HepG2 (cell line): ENCODE measurements at regions not wholly inside any gene's neighbourhood (a gene's known extent, or its start where the extent isn't known, plus 50 kb on each side); places are given as distances from the start of the nearest gene placed in this dataset.

Source experiments
- DZIP1 ChIP-seq: sonication (generic); formaldehyde crosslinking; IDR thresholded peaks from 2 replicates; pipeline ENCODE4 v1.5.0; 2020; ENCODE audit warnings: mild to moderate bottlenecking, missing genetic modification reagents
- FIP1L1 ChIP-seq: fragments of 200-400 bp; formaldehyde crosslinking; IDR thresholded peaks from 2 replicates; pipeline ENCODE4 v1.6.1; 2018; ENCODE audit warnings: low read depth, mild to moderate bottlenecking, low read length, moderate library complexity, borderline replicate concordance; ENCODE audit not compliant: insufficient read depth
- FOXK2 ChIP-seq: fragments of 450-650 bp; IDR thresholded peaks from 2 replicates; pipeline ENCODE4 v1.6.1; 2016
- MXD1 ChIP-seq: sonication (generic); formaldehyde crosslinking; IDR thresholded peaks from 2 replicates; pipeline ENCODE4 v1.4.0; 2020; ENCODE audit warnings: mild to moderate bottlenecking, missing genetic modification reagents
- RORA ChIP-seq: sonication (generic); formaldehyde crosslinking; IDR thresholded peaks from 2 replicates; pipeline ENCODE4 v1.5.0; 2020; ENCODE audit warnings: mild to moderate bottlenecking, missing genetic modification reagents, moderate library complexity
- SNAI1 ChIP-seq: sonication (generic); formaldehyde crosslinking; IDR thresholded peaks from 2 replicates; pipeline ENCODE4 v1.5.0; 2020; ENCODE audit warnings: mild to moderate bottlenecking, missing genetic modification reagents, borderline replicate concordance
- TFE3 ChIP-seq: IDR thresholded peaks from 2 replicates; pipeline ENCODE4 v1.6.1; 2016
- ZGPAT ChIP-seq: IDR thresholded peaks from 2 replicates; pipeline ENCODE4 v1.6.1; 2016; ENCODE audit warnings: mild to moderate bottlenecking
- ZNF407 ChIP-seq: sonication (generic); formaldehyde crosslinking; IDR thresholded peaks from one replicate; pipeline ENCODE4 v1.5.1; 2020; ENCODE audit warnings: mild to moderate bottlenecking, missing genetic modification reagents; ENCODE audit errors: not compliant biosample characterization
- ZNF597 ChIP-seq: sonication (generic); formaldehyde crosslinking; IDR thresholded peaks from 2 replicates; pipeline ENCODE4 v1.5.0; 2020; ENCODE audit warnings: missing genetic modification reagents
- ZNF777 ChIP-seq: sonication (generic); formaldehyde crosslinking; IDR thresholded peaks from 2 replicates; pipeline ENCODE4 v1.4.0; 2020; ENCODE audit warnings: missing genetic modification reagents

- TF ChIP-seq ZNF597 (CRISPR knock-in tag) (0 out of 2 replicates have a peak, but pooled peaks have one; percentile 44), RORA (CRISPR knock-in tag) (no peak), DZIP1 (CRISPR knock-in tag) (peak; percentile 58; the same call in 1 of the 2 replicates), FIP1L1 (no peak), ZNF777 (no peak), ZGPAT (no peak), ZNF407 (peak; percentile 32), FOXK2 (no peak), TFE3 (0 out of 2 replicates have a peak, but pooled peaks have one; percentile 10), SNAI1 (CRISPR knock-in tag) (no peak), MXD1 (CRISPR knock-in tag) (0 out of 2 replicates have a peak, but pooled peaks have one; percentile 18)
Observed at GRCh38 chr20:50379991-50380696, 130.0 kb upstream of the PTPN1 start (continued).
